GM19328 (cell line): ENCODE measurements at regions not wholly inside any gene's neighbourhood (a gene's known extent, or its start where the extent isn't known, plus 50 kb on each side); places are given as distances from the start of the nearest gene placed in this dataset.

Experiments used
- ATAC-seq: cut with Tn5 transposase; IDR thresholded peaks from one replicate; pipeline ENCODE4 v1.9.1; 2021; ENCODE audit warnings: mild to moderate bottlenecking, moderate library complexity; ENCODE audit not compliant: unreplicated experiment

- ATAC-seq = no peak
These were observed 152.8 kb downstream of the BCL11A start for GRCh38 chr2:60400462-60401246.

- no peak for ATAC-seq
These were observed 159.0 kb downstream of the BCL11A start for GRCh38 chr2:60394463-60394862.

GRCh38 chr2:60391649-60392375, 161.6 kb downstream of the BCL11A start:
- no peak for ATAC-seq

- ATAC-seq = no peak
These were observed 162.2 kb downstream of the BCL11A start for GRCh38 chr2:60391230-60391629.

GRCh38 chr2:60386436-60386835, 167.0 kb downstream of the BCL11A start:
- no peak for ATAC-seq

- ATAC-seq = no peak
These were observed 167.8 kb downstream of the BCL11A start for GRCh38 chr2:60385648-60386047.

- ATAC-seq = no peak
These were observed 169.9 kb downstream of the BCL11A start for GRCh38 chr2:60383401-60384143.

GRCh38 chr2:60380411-60380810, 173.0 kb downstream of the BCL11A start:
- no peak for ATAC-seq

GRCh38 chr2:60379684-60380083, 173.8 kb downstream of the BCL11A start:
- no peak for ATAC-seq

GRCh38 chr2:60379216-60379615, 174.2 kb downstream of the BCL11A start:
- no peak for ATAC-seq

- ATAC-seq = no peak
These were observed 175.6 kb downstream of the BCL11A start for GRCh38 chr2:60377825-60378224.

GRCh38 chr2:60376252-60376651, 177.2 kb downstream of the BCL11A start:
- no peak for ATAC-seq

- ATAC-seq = no peak
These were observed 181.8 kb downstream of the BCL11A start for GRCh38 chr2:60371681-60372080.

- no peak for ATAC-seq
These were observed 182.2 kb downstream of the BCL11A start for GRCh38 chr2:60371219-60371618.

GRCh38 chr2:60370814-60371213, 182.6 kb downstream of the BCL11A start:
- no peak for ATAC-seq

GRCh38 chr2:60368456-60368855, 185.0 kb downstream of the BCL11A start:
- no peak for ATAC-seq

GRCh38 chr2:60366135-60366712, 187.2 kb downstream of the BCL11A start:
- ATAC-seq = no peak

GRCh38 chr2:60365556-60365955, 187.9 kb downstream of the BCL11A start:
- no peak for ATAC-seq

- no peak for ATAC-seq
These were observed 189.0 kb downstream of the BCL11A start for GRCh38 chr2:60364491-60364890.

- ATAC-seq = no peak
These were observed 192.0 kb downstream of the BCL11A start for GRCh38 chr2:60361498-60361897.

GRCh38 chr2:60359569-60359968, 193.9 kb downstream of the BCL11A start:
- no peak for ATAC-seq
